ENCODE measurements at regions not wholly inside any gene's neighbourhood (a gene's known extent, or its start where the extent isn't known, plus 50 kb on each side); places are given as distances from the start of the nearest gene placed in this dataset.
"Not testable (repeated sequence)": the region's sequence is repeated elsewhere in the genome, so short reads cannot be mapped to it uniquely, and the experiment has no call there.

DNA sequence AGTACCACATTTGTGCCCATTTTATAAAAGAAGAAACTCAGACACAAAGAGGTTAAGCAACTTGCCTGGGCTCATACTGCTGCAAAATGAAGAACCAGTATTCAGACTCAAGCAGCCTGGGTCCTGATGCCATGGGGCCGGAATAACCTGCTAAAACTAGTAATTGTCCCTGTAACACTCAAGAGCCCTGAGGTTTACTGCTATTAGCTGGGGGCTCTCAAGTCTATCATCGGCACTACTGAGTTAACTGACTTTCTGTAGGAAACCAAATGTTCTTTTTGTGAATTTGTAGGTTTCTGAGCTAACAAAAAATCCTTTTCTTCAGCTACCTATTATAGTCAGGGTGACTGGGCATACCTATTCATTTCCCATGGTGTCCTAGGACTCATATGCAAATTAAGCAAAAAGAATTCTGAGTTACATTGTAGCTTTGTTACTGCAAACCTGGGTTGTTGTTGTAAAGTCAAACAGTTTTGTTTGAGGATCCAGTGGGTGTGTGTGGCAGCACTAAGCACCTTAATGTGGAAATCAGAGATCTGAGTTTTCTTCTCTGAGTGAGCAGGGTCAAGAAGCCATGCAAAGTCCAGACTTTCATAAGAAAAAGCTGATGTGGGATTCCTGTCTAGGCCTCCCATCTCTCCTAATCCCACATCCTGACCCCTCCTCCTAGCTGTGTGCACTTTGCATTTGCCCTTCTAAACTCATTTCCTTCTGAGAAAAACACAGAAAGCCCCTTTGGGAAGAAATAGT lies 72.4 kb upstream of the TNP1 start:
- H3K9me3 ChIP-seq = no peaks in the 10 kb centered on the region
- no peaks in the 10 kb centered on the region for H3K27me3 ChIP-seq
- H3K27ac ChIP-seq = no peak overlapping the region
- no peak for TF ChIP-seq POLR2A (IDR thresholded peaks at IDR 0.05)
- TF ChIP-seq POLR2AphosphoS5 (IDR thresholded peaks at IDR 0.05) = no peak
- TF ChIP-seq, protein P1, sequence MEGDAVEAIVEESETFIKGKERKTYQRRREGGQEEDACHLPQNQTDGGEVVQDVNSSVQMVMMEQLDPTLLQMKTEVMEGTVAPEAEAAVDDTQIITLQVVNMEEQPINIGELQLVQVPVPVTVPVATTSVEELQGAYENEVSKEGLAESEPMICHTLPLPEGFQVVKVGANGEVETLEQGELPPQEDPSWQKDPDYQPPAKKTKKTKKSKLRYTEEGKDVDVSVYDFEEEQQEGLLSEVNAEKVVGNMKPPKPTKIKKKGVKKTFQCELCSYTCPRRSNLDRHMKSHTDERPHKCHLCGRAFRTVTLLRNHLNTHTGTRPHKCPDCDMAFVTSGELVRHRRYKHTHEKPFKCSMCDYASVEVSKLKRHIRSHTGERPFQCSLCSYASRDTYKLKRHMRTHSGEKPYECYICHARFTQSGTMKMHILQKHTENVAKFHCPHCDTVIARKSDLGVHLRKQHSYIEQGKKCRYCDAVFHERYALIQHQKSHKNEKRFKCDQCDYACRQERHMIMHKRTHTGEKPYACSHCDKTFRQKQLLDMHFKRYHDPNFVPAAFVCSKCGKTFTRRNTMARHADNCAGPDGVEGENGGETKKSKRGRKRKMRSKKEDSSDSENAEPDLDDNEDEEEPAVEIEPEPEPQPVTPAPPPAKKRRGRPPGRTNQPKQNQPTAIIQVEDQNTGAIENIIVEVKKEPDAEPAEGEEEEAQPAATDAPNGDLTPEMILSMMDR (IDR thresholded peaks at IDR 0.05) = no peak
- TF ChIP-seq EP300 (IDR thresholded peaks at IDR 0.05) = no peak
- WGBS, 2 donors = 86 to 91% methylated on average over 2 of the region's 2 CpGs
- DNase-seq (no peak), ATAC-seq (ENCODE audit: low FRiP score in 2 of 2) (no peak)
- H3K36me3 ChIP-seq = no peaks in the 10 kb centered on the region
- H3K4me3 ChIP-seq = no peak overlapping the region
- no peaks in the 10 kb centered on the region for H3K4me1 ChIP-seq

DNA sequence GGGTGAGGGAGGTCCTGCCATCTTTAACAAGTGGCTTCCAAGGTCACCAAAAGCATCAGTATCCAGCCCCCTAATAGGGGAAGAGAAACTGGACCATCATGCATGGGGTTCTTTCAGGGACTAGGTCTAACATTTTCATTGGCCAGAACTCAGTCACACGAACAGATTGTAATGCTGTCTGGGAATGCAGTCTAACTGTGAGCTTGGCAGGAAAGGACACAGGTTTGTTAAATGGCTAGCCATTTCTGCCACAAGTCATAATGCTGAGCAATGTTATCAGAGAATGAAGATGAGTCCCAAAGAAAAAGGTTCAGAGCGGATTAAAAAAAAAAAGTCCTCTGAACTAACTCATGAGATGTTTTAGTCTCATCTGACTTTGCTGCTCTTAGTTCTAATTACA lies 70.9 kb upstream of the TNP1 start:
- 91 to 96% methylated on average over 2 of the region's 2 CpGs for WGBS, 2 donors
- Histone ChIP-seq H3K4me3 (no peak overlapping the region), H3K27me3 (no peaks in the 10 kb centered on the region), H3K4me1 (no peaks in the 10 kb centered on the region), H3K9me3 (no peaks in the 10 kb centered on the region), H3K36me3 (no peaks in the 10 kb centered on the region), H3K27ac (no peak overlapping the region)
- TF ChIP-seq EP300 (IDR thresholded peaks at IDR 0.05) (no peak), POLR2AphosphoS5 (IDR thresholded peaks at IDR 0.05) (no peak), POLR2A (IDR thresholded peaks at IDR 0.05) (no peak)
- TF ChIP-seq, protein P1 (IDR thresholded peaks at IDR 0.05) = no peak
- DNase-seq (no peak), ATAC-seq (ENCODE audit: low FRiP score in 2 of 2) (no peak)

DNA sequence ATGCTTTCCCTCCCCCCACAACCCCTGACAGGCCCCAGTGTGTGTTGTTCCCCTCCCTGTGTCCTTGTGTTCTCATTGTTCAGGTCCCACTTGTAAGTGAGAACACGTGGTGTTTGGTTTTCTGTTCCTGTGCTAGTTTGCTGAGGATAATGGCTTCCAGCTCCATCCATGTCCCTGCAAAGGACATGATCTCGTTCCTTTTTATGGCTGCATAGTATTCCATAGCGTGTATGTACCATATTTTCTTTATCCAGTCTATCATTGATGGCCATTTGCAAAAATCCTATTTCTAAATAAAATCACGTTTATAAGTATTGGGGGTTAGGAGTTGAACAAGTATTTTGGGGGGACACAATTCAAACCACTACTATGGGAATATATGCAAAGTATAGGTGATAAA lies 69.5 kb upstream of the TNP1 start:
- not testable (repeated sequence) for H3K27ac ChIP-seq; H3K4me3 ChIP-seq; H3K36me3 ChIP-seq; H3K9me3 ChIP-seq; H3K4me1 ChIP-seq; H3K27me3 ChIP-seq; DNase-seq; ATAC-seq (ENCODE audit: low FRiP score in 2 of 2)
- 77 to 85% methylated on average over 4 of the region's 4 CpGs for WGBS, 2 donors

DNA sequence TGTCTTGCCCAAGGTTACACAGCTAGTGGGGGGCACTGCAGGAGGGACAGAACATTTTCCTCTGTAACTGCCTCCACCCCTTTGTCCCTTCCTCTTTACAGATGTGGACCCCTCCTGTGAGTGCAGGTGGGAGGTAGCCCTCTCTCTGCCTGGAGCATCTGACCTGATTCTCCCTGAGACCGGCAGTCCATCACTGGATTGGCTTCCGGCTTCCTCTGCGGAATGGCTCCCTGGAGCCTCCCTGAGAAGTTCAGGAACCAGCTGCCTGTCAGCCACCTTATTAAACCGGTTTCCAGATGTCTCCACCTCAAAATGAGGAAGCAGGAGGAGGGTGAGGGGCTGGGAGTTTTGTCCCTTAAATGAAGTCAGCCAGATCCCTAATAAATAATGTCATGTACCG lies 67.3 kb upstream of the TNP1 start:
- Histone ChIP-seq H3K9me3 (no peaks in the 10 kb centered on the region), H3K4me1 (no peaks in the 10 kb centered on the region), H3K27ac (no peak overlapping the region), H3K36me3 (no peaks in the 10 kb centered on the region), H3K4me3 (no peak overlapping the region), H3K27me3 (no peaks in the 10 kb centered on the region)
- TF ChIP-seq POLR2A (IDR thresholded peaks at IDR 0.05) (no peak), POLR2AphosphoS5 (IDR thresholded peaks at IDR 0.05) (no peak), EP300 (IDR thresholded peaks at IDR 0.05) (no peak)
- TF ChIP-seq, protein P1 (IDR thresholded peaks at IDR 0.05) = no peak
- 62 to 63% methylated on average over 5 of the region's 5 CpGs for WGBS, 2 donors
- ATAC-seq (ENCODE audit: low FRiP score in 2 of 2) (no peak), DNase-seq (no peak)

DNA sequence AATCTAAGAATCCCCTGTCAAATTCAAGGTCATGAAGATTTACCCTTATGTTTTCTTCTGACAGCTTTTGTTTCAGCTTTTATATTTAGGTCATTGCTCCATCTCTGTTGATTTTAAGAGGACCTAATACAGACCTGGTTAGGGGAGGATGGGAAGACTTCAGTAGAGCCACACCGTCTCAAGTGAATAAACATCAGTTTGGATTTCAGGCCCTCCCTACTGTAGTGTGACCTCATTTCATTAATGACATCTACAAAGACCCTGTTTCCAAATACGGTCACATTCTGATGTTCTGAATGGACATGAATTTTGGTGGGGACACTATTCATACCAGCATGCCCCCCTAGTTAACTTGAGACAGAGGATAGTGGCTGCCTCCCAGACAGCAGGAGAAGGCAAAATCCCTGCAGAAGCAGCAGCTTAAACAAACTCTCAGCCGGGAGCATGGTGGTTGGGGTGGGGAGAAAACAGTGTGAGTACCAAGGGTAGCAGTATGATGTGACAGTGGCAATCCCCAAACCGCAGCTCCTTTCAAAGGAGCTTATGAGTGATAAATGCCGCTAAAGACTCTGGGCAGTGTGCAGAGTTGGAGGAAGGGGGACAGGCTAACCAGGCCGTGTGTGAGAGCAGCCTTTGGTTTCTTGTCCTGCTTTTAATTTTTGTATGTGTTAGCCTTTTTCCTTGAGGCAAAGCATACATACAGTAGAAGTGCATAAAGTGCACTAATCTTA lies 65.9 kb upstream of the TNP1 start:
- Histone ChIP-seq H3K9me3 (no peaks in the 10 kb centered on the region), H3K4me1 (no peaks in the 10 kb centered on the region), H3K4me3 (no peak overlapping the region), H3K27ac (no peak overlapping the region), H3K36me3 (no peaks in the 10 kb centered on the region), H3K27me3 (no peaks in the 10 kb centered on the region)
- DNase-seq (no peak), ATAC-seq (ENCODE audit: low FRiP score in 2 of 2) (no peak)
- no peak for TF ChIP-seq POLR2A (IDR thresholded peaks at IDR 0.05)
- no peak for TF ChIP-seq POLR2AphosphoS5 (IDR thresholded peaks at IDR 0.05)
- TF ChIP-seq, protein P1 (IDR thresholded peaks at IDR 0.05) = no peak
- no peak for TF ChIP-seq EP300 (IDR thresholded peaks at IDR 0.05)
- WGBS, 2 donors = 82 to 90% methylated on average over 6 of the region's 6 CpGs
